ENCODE measurements at regions not wholly inside any gene's neighbourhood (a gene's known extent, or its start where the extent isn't known, plus 50 kb on each side); places are given as distances from the start of the nearest gene placed in this dataset.

GRCh38 chr18:78526923-78527711, 452.5 kb upstream of the SALL3 start (continued):
- TF ChIP-seq ADNP (CRISPR knock-in tag; IDR thresholded peaks at IDR 0.05): no peak
- no peak for TF ChIP-seq NFAT5 (CRISPR knock-in tag; IDR thresholded peaks at IDR 0.05)
- TF ChIP-seq ZNF12 (CRISPR knock-in tag; IDR thresholded peaks at IDR 0.05): no peak
- TF ChIP-seq THAP8 (CRISPR knock-in tag; IDR thresholded peaks at IDR 0.05; ENCODE audit: borderline replicate concordance): no peak
- TF ChIP-seq ZNF180 (CRISPR knock-in tag; IDR thresholded peaks at IDR 0.05; ENCODE audit: borderline replicate concordance, low read depth): no peak

GRCh38 chr18:78527984-78528383, 451.6 kb upstream of the SALL3 start:
- H3K9ac ChIP-seq (ENCODE audit: insufficient read depth, low read depth, low read length): no peak overlapping the region
- H3K4me3 ChIP-seq (replicated peaks in 1 of 3; ENCODE audit: insufficient read depth in 1 of 3, low read depth in 2 of 3, low read length in 3 of 3): no peak overlapping the region
- WGBS (ENCODE audit: low lambda C conversion rate): 22% methylated on average over 11 of the region's 11 CpGs
- BruUV-seq (replicated peaks): no TSS peak
- no peak overlapping the region for H2AFZ ChIP-seq (ENCODE audit: low read length)
- in situ Hi-C loops (cut with HindIII; ENCODE audit: extremely low pct_ligation_motif_present, low pct_unique_long_range_greater_than_20kb) (no loop called here), intact Hi-C loops (cut with micrococcal nuclease; ENCODE audit: unreplicated experiment) (loop anchor here (5.0 kb wide), 1 partner anchor 691 kb away; no protein-coding TSS in a partner anchor)
- no peaks in the 10 kb centered on the region for H3K79me2 ChIP-seq (ENCODE audit: insufficient read depth, low read length)
- no peak for FAIRE-seq
- H4K20me1 ChIP-seq (ENCODE audit: insufficient read depth, low read length): no peaks in the 10 kb centered on the region
- H3K4me2 ChIP-seq (ENCODE audit: low read depth, low read length): no peak overlapping the region
- no peak for TF ChIP-seq SRY (CRISPR knock-in tag; IDR thresholded peaks at IDR 0.05)
- no peak for TF ChIP-seq PRDM10 (CRISPR knock-in tag; IDR thresholded peaks at IDR 0.05; ENCODE audit: low read depth)
- H3K27me3 ChIP-seq (ENCODE audit: control insufficient read depth in 1 of 2, insufficient read depth in 2 of 2, low read length in 2 of 2): peaks cover 0 to 42% of the 10 kb centered on the region in 2 experiments; a peak in 4 of 5 replicates
- ATAC-seq: no peak
- DNase-seq (ENCODE audit: low spot score): no peak
- CTCF ChIA-PET (ENCODE audit: low intra/inter-chr PET ratio, low total read pairs): no interaction called here
- H3K27ac ChIP-seq (ENCODE audit: extremely low read length, insufficient read depth, low read length): no peak overlapping the region
- H3K4me1 ChIP-seq (ENCODE audit: insufficient read depth, low read length): no peaks in the 10 kb centered on the region
- POLR2A ChIA-PET: no interaction called here
- H3K36me3 ChIP-seq (replicated peaks in 1 of 2; ENCODE audit: control insufficient read depth in 1 of 2, insufficient read depth in 2 of 2, low read length in 2 of 2): no peaks in the 10 kb centered on the region
- H3K9me3 ChIP-seq (ENCODE audit: low read length): no peaks in the 10 kb centered on the region

Data from HepG2 (cell line).